SK-N-MC (cell line): ENCODE measurements at regions not wholly inside any gene's neighbourhood (a gene's known extent, or its start where the extent isn't known, plus 50 kb on each side); places are given as distances from the start of the nearest gene placed in this dataset.

Experiments
- EZH2 ChIP-seq: fragments of 200-600 bp; sonication (generic); IDR thresholded peaks from one replicate; pipeline ENCODE4 v1.6.1; 2017; ENCODE audit warnings: antibody characterized with exemption
- POLR2AphosphoS5 ChIP-seq: IDR thresholded peaks from 2 replicates; pipeline ENCODE4 v1.6.1; 2012; ENCODE audit warnings: mild to moderate bottlenecking, low read depth, low read length, borderline replicate concordance

DNA sequence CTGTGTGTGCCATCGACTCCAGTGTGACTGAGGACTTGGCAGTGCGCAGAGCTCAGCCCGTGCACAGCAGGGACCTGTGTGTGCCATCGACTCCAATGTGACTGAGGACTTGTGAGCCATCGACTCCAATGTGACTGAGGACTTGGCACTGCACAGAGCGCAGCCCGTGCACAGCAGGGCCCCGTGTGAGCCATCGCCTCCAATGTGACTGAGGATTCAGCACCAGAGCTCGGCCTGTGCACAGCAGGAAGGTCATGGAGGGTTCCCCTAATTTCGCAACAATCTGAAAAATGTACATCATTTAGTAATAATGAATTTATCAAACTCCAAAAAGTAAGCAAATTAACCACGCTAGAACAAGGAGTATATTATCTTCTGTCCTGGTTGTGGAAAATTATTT lies 348.3 kb upstream of the B3GAT1 start:
- no peak for TF ChIP-seq EZH2
- no peak for TF ChIP-seq POLR2AphosphoS5
